ENCODE measurements at regions not wholly inside any gene's neighbourhood (a gene's known extent, or its start where the extent isn't known, plus 50 kb on each side); places are given as distances from the start of the nearest gene placed in this dataset.

DNA sequence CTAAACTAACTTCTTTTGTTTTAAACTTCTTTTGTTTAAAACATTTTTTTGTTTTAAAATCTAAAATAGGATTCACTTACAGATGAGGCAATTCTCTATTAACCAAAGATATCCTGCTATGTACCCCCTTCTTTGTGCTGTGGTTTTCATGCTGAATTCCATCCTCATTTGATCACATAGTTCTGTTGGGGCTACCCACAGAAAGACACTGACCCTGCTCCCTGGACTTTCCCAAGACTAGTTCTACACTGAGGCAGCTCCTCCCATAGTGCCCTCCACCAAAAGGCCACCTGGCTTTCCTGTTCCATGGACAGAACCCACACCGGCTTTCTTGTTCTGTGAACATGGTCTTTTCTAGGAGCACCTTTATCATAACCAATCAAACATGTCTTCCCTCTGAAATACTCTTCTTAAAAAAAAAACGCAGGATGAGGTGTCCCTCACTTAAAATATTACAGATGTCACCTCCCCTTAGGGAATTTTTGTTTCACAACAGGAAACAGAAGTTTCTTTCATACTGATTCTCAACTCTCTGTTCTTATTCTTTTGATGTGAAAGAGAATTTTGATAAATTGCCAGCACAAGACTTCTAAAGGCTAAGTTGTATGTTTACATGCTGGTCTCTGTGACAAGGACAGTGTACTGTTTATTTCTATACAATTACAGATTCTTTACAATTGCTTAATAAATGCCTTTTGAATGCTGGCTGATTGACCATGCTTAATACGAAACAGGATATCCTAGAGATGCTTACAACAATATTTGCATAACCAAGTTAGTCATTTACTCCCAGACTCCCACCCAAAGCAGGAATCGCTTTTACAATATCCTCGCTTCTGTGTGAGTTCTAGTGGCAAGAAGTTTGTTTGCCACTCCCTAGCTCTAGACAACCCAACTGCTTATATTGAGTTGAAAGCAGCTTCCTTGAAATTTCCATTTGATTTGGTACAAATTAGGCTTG, 300.4 kb downstream of the DTWD2 start:
- no peak for DNase-seq (ENCODE audit: low spot score)

DNA sequence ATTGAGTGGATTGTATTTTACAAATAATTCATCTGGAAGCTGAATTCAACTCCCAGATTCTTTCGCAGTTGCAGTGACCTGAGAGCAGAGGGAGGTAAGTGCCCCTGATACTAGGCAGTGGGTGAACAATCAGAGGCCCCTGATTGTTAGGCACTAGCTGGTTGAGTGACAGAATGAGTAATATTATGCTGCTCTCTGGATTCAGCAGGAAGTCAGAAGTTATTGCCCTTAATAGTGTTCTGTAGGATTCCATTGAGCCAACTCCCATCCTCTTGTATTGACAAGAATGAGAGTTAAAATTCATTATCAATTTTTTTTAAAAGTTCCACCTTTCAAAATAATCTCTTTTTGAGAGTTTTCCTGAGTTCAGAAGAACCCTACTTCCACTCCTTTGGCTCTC, 301.2 kb downstream of the DTWD2 start:
- no peak for DNase-seq (ENCODE audit: low spot score)

DNA sequence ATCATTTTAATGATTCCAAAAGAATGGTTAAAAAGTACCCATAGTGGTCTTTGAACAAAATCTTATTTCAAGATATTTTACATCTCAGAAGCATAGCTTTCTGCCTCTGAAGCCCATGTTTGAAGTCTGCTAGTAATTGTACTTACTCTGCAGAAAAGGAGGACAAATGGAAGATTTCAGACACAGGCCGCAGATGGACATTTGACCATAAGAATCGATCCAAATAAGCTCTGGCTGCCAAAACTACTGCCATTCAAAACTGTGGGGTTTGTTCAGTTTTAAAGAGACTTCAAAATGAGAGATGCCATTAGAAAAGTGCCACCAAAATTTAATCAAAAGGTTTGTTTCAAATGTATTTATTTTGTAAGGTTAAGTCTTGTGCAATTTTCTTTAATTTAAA, 306.7 kb downstream of the DTWD2 start:
- DNase-seq (ENCODE audit: low spot score), result no peak

DNA sequence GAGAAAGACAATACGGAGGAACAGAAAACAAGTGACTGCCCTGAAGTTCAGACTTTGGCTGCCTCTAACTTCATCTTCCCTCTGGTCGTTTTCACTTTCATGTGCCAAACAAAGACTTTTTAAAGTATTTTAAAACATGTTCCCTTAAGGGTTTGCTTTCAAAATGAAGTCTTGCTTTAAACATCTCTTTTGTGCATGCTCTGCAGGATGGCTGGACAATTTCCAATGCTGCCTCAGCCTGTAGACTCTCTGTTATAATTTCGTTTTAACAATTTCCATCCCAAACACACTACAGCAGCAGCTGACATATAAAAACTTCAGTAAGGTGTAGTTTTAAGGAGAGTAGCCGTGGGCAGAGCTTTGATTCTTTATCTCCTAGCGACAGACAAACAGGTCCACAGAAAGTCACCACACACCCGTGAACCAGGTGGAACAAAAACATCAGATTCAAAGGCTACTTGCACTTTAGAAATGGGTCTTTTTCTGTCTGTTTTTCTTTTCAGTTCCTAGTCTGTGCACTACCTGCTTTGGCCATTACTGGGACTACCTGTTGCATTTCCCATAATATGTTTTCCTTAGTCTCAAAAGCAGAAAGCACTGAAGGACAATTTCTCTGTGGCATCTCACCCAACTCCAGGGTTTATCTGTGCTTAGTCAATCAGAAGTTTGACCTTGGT, 308.9 kb downstream of the DTWD2 start:
- peak; percentile 7 for DNase-seq (ENCODE audit: low spot score)

DNA sequence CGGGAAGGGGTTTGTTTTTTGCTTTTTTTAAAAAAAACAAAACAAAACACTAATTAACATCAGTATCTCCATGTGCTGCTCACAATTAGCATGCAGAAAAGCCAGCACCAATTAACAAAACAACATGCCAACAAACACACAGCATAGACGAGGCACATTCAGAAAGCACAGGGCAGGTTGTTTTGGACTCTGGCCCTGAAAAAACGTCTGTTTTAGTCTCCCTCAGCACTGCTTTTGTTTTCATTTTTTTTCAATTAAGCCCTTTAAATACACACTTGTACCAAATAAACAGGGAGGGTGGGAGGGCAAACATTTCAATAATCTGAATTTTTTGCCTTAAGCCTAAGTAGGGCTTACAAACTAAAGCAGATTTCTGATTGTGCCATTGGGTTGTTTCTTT, 309.6 kb downstream of the DTWD2 start:
- no peak for DNase-seq (ENCODE audit: low spot score)

DNA sequence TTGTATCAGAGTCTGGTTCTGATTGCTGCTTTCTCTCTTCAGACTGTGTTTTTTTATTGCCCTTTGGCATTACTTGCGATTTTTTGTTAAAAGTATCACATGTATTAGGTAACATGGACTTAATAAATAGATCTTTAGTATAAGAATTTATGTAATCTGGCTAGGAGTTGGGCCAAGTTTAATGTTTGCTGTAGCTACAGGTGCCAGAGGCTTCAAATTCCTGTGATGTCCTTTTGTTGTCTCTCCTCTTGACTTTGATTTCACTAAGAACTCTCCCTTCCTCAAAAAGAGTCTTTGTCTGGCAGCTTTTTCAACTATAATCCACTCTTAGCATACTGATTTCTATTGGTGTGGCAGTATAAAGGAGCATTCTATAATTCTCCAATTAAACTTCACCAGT, 313.1 kb downstream of the DTWD2 start:
- DNase-seq (ENCODE audit: low spot score), result no peak

DNA sequence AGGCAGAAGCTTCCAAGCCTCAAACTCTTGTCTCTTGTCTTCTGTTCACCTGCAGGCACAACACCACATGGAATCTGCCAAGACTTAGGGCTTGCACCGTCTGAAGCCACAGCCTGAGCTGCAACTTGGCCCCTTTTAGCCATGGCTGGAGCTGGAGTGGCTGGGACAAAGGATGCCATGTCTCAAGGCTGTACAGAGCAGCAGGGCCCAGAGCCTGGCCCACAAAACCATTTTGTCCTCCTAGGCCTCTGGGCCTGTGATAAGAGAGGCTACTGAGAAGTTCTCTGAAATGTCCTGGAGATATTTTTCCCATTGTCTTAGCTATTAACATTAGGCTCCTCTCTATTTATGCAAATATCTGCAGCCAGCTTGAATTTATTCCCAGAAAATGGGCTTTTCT, 330.8 kb downstream of the DTWD2 start:
- no peak for DNase-seq (ENCODE audit: low spot score)

DNA sequence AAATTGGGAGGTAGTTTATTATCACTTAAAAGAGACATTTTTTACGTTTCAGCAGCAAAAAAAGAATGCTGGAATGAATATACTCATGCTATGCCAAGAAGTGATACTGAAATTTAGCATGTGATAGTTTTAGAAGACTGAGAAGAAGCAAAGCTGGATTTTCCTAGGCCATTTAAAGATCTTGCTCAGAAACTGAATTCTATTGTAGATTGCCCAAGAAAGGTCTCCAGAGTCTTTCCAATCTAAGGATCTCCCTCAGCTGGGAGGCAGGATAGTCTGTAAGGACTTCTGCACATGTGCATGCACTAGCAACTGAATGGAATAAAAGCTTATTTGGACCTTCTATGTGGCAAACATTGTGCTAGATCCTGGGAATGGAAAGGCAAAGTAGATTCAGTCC, 334.5 kb downstream of the DTWD2 start:
- no peak for DNase-seq (ENCODE audit: low spot score)

DNA sequence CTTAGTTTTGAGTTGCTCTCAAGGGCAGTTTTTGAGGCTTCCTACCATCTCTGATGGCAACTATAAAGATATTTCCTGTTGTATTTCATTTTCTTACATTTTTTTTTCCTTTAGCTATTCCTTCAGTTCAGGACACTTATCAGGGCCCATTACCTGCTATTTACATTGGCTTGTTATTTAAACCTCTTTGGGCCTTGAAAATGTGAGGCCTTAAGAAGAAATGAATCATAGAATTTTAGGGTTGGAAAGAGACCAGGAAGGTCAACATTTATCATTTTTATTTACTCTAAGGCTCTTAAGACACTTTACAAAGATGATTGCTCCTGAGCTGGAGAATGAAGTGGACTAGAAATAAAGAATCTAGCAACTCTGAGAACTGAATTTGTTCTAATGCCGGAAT, 335.2 kb downstream of the DTWD2 start:
- no peak for DNase-seq (ENCODE audit: low spot score)

DNA sequence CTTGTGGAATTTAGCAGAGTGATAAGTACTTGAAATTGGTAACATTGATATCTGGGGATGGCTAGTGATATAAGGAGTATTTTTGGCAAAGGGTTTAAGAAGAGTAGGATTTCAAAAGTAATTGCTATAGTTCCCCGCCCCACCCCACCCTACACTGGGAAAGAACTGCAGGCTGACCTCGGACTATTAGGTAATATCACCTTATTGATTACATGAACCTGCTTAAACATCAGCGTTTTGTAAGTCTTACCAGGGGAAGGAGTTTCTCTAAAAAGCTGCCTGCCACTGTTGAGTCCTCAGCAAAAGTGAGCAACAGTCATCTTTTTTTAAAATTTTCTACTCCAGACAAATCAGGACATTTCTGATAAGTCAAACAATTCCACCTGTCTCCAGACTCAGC, 337.3 kb downstream of the DTWD2 start:
- DNase-seq (ENCODE audit: low spot score), result no peak

DNA sequence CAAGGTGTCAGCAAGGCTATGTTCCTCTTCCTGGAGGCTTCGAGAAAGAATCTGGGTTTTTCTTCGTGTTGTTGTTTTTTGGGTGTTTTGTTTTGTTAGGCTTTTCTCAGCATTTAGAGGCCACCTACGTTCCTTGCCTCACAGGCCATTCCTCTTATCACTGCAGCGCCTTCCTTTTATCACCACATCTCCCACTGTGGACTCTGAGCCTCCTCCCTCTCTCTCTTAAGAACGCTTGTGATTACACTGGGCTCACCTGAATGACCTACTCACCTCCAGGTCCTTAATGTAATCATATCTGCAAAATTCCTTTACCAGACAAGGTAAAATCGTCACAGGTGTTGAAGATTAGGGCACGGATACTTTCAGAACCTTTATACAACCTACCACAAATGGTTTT, 340.8 kb downstream of the DTWD2 start:
- no peak for DNase-seq (ENCODE audit: low spot score)

DNA sequence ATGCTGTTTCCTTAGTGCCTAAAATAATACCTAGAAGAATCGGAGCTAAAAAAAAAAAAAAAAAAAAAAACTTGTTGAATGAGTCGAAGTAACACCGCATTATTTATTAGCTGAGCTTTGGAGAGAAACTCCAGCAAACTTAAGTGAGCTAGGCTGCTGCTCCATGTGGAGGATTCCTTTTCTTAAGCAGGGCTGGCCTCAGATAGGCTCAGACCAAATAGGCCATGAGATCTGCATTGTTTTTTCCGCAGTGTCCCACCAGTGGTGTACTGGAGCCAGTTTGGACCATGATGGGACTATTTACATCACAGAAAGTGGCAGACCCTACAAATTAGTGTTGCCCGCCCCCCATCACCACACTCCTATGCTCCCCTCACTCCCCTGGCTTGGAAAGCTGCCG, 341.4 kb downstream of the DTWD2 start:
- no peak for DNase-seq (ENCODE audit: low spot score)

DNA sequence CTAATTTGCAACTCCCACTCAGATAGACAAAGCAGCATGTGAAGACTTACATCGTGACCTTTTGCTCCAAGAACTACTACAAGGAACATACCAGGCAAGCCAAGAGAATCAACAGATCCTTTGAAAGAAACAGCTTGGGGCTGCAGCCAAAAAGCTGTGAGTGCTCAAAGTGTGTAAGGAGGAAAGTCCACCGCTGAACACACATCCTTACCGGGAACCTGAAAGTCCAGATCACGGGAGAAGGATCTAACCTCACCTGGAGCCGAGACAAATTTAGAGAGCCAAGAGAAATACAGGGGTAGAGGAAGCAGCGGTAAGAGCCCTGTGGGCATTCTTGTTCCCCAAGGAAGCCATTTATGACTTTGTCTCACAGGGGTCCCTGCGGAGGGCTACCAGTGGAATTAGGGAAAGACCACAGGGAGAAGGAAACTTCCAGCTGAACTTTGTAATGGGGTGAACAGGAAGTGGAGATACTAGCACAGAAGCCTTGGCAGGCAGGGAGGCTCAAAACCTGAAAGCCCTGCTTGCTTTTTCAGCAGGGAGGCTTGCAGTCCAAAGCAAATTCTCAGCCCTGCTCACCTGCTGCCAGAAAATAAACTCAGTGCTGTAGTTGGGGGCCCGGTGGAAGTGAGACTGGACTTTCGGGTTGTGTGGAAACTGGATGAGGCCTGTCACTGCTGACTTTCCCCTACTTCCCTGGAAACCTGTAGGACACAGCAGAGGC, 350.2 kb downstream of the DTWD2 start:
- no peak for DNase-seq (ENCODE audit: low spot score)

DNA sequence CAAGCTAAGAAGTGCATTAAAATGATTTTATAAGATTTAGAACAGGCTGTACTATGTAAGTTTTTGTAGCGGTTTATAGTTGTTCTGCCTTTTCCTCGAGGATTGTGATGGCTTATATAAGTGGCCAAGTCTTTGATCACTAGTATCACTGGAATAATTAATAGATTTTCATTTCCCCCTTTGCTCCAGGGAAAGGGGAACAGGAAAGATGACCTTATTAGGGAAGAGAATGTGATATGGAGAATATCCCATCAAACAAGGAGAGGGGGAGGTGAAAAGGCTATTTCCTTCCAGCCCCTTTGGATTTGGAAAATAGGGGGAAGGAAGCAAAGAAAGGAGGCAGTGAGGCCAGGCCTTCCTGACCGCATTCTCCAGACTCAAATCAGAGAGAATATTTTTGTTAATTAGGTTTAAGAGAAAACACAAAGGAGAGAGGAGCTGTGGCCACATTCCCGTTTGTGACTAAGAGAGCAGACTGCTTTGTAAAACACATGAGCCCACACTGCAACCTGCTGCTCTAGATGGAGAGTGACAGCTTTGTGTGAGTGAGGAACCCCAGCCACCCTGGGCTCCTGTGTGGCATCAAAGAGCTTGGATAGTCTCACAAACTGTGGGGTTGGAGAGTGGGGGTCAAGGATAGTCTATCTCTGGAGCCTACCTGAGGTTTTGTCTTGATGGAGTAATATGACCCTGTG, 359.5 kb downstream of the DTWD2 start:
- DNase-seq (ENCODE audit: low spot score), result no peak

DNA sequence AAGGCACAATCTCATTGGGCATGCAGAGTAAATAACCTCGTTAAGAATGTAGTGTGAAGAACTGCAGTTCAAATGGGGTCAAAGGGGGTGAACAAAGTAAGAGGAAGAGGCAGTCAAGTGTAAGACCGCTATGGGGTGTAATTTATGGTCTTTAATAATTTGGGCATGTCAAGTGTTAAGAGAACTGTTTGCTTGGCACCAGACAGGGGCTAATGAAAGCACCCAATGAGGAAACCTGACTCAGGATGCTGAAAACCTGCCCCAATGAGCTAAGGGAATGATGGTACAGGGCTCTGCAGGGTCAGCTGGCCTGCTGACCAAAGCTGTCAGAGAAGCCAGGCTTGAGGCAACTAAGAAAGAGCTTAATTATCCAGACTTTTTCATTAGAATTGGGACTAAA, 368.1 kb downstream of the DTWD2 start:
- no peak for DNase-seq (ENCODE audit: low spot score)

DNA sequence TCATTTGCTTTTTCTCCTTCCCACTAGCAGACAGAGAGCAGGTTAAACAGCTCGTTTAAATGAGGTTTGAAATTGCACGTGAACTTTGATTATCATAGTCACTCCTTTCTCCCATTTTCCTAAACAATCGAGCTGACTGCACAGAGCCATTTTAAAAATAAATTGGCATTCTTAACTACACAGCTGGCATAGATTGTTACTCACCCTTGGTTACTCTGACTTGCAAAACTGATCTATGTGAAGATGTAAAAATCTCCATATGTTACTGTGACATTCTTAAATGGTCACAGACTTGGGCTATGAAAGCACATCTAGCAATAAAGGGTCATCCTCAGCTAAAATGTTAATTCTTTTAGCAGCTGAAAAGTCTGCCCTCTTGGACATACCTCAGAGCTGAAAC, 368.5 kb downstream of the DTWD2 start:
- DNase-seq (ENCODE audit: low spot score), result no peak

DNA sequence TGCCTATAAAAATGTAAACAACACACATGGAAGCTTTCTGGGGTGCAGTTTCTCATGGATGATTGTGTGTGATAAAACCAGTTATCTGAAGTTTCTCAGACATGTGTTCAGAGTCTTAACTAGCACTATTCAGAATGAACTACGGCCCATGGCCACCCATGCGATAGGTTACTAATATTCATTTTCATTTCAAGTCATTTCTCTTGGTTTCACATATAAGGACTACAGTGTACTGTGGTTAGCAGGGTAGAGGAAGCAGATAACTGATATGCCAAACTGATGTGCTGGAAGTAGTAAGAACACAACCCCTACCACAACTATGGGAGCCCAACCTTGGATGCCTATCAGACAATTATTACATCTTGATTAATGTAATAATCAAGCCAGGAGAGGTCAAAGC, 372.1 kb downstream of the DTWD2 start:
- no peak for DNase-seq (ENCODE audit: low spot score)

DNA sequence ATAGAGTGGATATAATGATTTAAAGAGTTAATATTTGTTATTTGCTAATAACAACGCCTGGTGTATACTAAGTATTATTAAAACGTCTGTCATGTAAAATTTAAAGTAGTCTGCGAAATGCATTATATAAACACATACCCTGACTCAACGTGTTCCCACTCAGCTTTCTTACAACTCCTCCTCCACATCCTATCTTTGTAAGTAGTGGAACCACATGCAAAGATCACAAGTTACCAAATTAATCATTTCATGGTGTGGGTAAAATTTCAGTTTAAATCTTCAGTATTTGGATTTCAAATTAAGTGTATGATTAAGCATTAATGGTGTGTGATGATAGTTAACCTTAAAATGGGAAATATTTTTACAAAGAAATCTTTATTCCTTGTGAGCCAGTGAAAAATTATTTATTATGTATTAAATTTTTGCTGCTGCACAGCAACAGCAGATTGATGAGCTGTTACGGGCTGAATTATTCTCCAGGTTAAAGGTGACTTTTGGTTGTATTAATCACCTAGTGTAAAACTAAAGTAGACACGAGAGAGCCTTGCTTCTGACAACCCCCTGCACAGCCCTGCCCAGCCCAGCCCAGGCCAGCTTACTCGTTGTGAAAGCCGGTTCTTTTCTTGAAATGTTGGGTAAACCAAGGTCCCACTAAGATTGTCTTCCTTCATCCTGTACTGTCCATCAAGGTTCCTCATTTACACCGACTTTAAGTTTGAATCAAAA, 373.5 kb downstream of the DTWD2 start:
- DNase-seq (ENCODE audit: low spot score), result peak; percentile 42

DNA sequence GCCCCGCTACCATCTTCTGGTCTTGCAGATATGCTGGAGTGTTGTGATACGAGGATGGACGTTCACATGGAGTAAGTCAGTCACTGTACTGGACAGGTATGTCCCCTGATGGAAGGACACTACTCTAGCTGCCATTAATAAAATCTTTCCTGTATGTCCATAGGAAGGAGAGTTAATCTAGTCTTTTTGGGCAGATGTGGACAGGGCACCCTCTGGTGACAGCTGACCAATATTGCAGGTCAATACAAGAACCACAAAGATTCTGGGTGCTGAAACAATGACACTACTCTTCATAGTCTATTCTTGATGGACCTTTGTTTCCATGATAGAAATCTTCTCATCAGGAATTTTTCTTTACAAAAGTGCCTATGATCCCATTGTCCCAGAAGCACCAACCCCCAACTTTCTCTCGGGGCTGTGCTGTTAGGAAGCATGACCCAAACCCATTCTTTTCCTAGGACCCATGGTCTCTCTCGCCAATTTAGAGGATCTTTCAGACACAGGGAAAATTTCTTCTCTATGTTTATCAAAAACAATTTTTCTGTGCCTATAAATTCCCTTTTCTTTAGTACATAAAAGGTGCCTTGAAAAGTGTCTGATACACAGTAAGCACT, 376.9 kb downstream of the DTWD2 start:
- no peak for DNase-seq (ENCODE audit: low spot score)

DNA sequence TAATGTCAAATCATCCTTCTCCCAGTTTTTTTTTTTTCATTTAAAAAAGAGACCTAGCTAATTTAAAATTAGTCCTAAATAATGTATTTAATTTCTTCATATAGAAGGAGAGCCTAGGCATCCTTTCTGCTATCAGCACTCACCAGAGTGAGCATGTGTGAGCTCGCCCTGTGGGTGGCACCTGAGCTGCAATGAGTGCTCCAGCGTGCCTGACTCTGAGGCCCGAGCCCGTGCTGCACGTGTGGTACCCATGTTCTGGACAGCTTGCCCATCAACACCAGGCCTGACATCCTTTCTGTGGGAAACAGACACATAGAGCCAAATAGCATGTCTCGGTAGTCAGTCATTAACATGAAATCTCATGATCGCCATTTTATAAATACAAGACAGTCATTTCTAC, 381.4 kb downstream of the DTWD2 start:
- DNase-seq (ENCODE audit: low spot score), result no peak

DNA sequence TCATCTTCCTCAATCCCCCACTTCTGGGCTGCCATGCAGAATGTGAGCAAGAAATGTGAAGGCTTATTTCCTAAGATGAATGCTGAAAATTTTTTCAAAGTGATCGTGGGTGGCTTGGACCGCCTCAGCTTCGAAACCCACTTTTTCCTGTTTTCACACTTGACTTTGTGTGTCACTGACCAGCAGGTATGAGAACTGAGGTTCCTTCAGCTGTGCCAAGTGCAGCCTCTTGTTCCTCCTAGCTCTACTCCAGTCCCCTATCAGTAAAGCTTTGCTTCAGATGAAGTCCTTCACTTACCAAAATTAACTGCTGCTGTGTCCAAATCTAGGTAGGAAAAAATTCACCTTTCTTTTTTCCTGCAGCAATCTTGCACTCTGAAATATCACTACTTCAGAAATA, 382.6 kb downstream of the DTWD2 start:
- DNase-seq (ENCODE audit: low spot score), result no peak
